Neural cell (in vitro differentiated cells): ENCODE measurements at regions not wholly inside any gene's neighbourhood (a gene's known extent, or its start where the extent isn't known, plus 50 kb on each side); places are given as distances from the start of the nearest gene placed in this dataset.

Experiments
- H2AFZ ChIP-seq: fragments of 200-600, 300-800 bp; sonication (generic), shearing (Covaris generic); 2 replicates; pipeline ENCODE4 v1.6.0; 2014; ENCODE audit warnings: low read depth, mild to moderate bottlenecking, antibody characterized with exemption, low read length, moderate library complexity
- H3F3A ChIP-seq: fragments of 200-600 bp; shearing (Covaris generic); 2 replicates; pipeline ENCODE4 v1.6.1; 2016; ENCODE audit warnings: mild to moderate bottlenecking, moderate library complexity, mixed read lengths, antibody characterized with exemption, low read length; ENCODE audit not compliant: insufficient read depth, poor library complexity, severe bottlenecking
- H3K27ac ChIP-seq: fragments of 200-600, 300-800 bp; sonication (generic), shearing (Covaris generic); 2 replicates; pipeline ENCODE4 v1.5.1; 2014; ENCODE audit warnings: mild to moderate bottlenecking, low read length, moderate library complexity
- H3K27me3 ChIP-seq: fragments of 300-800, 200-600 bp; sonication (generic), shearing (Covaris generic); 2 replicates; pipeline ENCODE4 v1.6.0; 2014; ENCODE audit warnings: mild to moderate bottlenecking, low read depth, low read length, moderate library complexity; ENCODE audit not compliant: insufficient read depth
- H3K36me3 ChIP-seq: fragments of 300-800, 200-600 bp; sonication (generic), shearing (Covaris generic); 2 replicates; pipeline ENCODE4 v1.5.1; 2014; ENCODE audit warnings: mild to moderate bottlenecking, antibody characterized with exemption, low read length, moderate library complexity; ENCODE audit not compliant: insufficient read depth
- H3K4me2 ChIP-seq: fragments of 300-800, 200-600 bp; sonication (generic), shearing (Covaris generic); 2 replicates; pipeline ENCODE4 v1.6.0; 2014; ENCODE audit warnings: mild to moderate bottlenecking, low read length
- H3K4me3 ChIP-seq: fragments of 300-800, 200-600 bp; sonication (generic), shearing (Covaris generic); 2 replicates; pipeline ENCODE4 v1.5.1; 2014; ENCODE audit warnings: mild to moderate bottlenecking, low read length, moderate library complexity
- H3K79me2 ChIP-seq: fragments of 200-600 bp; shearing (Covaris generic); replicated peaks from 2 replicates; pipeline ENCODE4 v1.6.0; 2014; ENCODE audit warnings: mild to moderate bottlenecking, low read length, moderate library complexity; ENCODE audit not compliant: insufficient read depth
- H3K9ac ChIP-seq: fragments of 300-800, 200-600 bp; sonication (generic), shearing (Covaris generic); 2 replicates; pipeline ENCODE4 v1.6.1; 2016; ENCODE audit warnings: mild to moderate bottlenecking, low read length, mixed read lengths
- H3K9me2 ChIP-seq: fragments of 200-600 bp; shearing (Covaris generic); 2 replicates; pipeline ENCODE4 v1.6.1; 2016; ENCODE audit warnings: mild to moderate bottlenecking, low read length, mixed read lengths; ENCODE audit not compliant: insufficient read depth
- H3K9me3 ChIP-seq: fragments of 200-600, 300-800 bp; sonication (generic), shearing (Covaris generic); 2 replicates; pipeline ENCODE4 v1.6.1; 2016; ENCODE audit warnings: mild to moderate bottlenecking, mixed run types, low read length, moderate library complexity, mixed read lengths
- H4K20me1 ChIP-seq: fragments of 200-600 bp; shearing (Covaris generic); 2 replicates; pipeline ENCODE4 v1.6.1; 2016; ENCODE audit warnings: mild to moderate bottlenecking, mixed run types; ENCODE audit not compliant: insufficient read depth
- CTCF ChIP-seq: fragments of 450-650 bp; IDR thresholded peaks from 2 replicates; pipeline ENCODE4 v1.5.1; 2014; ENCODE audit warnings: antibody characterized with exemption, mild to moderate bottlenecking, moderate library complexity; ENCODE audit not compliant: poor library complexity, severe bottlenecking
- EP300 ChIP-seq: fragments of 450-650 bp; conservative IDR thresholded peaks from 2 replicates; pipeline ENCODE4 v1.6.1; 2014; ENCODE audit warnings: antibody characterized with exemption, mild to moderate bottlenecking, moderate library complexity; ENCODE audit not compliant: poor library complexity, severe bottlenecking
- EZH2 ChIP-seq: fragments of 200-600, 300-800 bp; shearing (Covaris generic), sonication (generic); IDR thresholded peaks from 2 replicates; pipeline ENCODE4 v1.6.1; 2014; ENCODE audit warnings: antibody characterized with exemption, low read length, borderline replicate concordance, mild to moderate bottlenecking; ENCODE audit not compliant: insufficient read depth, poor library complexity, severe bottlenecking
- MXI1 ChIP-seq: fragments of 450-650 bp; conservative IDR thresholded peaks from 2 replicates; pipeline ENCODE4 v1.6.1; 2014; ENCODE audit warnings: antibody characterized with exemption, mild to moderate bottlenecking; ENCODE audit not compliant: poor library complexity, severe bottlenecking
- POLR2AphosphoS5 ChIP-seq: IDR thresholded peaks from 2 replicates; pipeline ENCODE4 v1.6.1; 2012
- RAD21 ChIP-seq: fragments of 450-650 bp; conservative IDR thresholded peaks from 2 replicates; pipeline ENCODE4 v1.6.1; 2014; ENCODE audit warnings: antibody characterized with exemption, mild to moderate bottlenecking, moderate library complexity
- REST ChIP-seq: IDR thresholded peaks from 2 replicates; pipeline ENCODE4 v1.6.1; 2012; ENCODE audit warnings: borderline replicate concordance
- SMC3 ChIP-seq: fragments of 450-650 bp; conservative IDR thresholded peaks from 2 replicates; pipeline ENCODE4 v1.6.1; 2014; ENCODE audit warnings: antibody characterized with exemption, mild to moderate bottlenecking, moderate library complexity; ENCODE audit not compliant: poor library complexity
- TAF1 ChIP-seq: IDR thresholded peaks from 2 replicates; pipeline ENCODE4 v1.6.1; 2012; ENCODE audit warnings: low read depth

GRCh38 chr15:94882071-94882712 lies 650.8 kb downstream of the MCTP2 start:
- Histone ChIP-seq H3F3A (no peaks in the 10 kb centered on the region), H3K9me2 (no peaks in the 10 kb centered on the region), H3K27me3 (no peaks in the 10 kb centered on the region), H3K79me2 (no peaks in the 10 kb centered on the region), H2AFZ (no peak overlapping the region), H3K27ac (no peak overlapping the region), H3K4me3 (no peak overlapping the region), H3K9me3 (no peaks in the 10 kb centered on the region), H3K9ac (no peak overlapping the region), H3K4me2 (no peak overlapping the region), H3K36me3 (no peaks in the 10 kb centered on the region), H4K20me1 (no peaks in the 10 kb centered on the region)
- TF ChIP-seq POLR2AphosphoS5 (no peak), EZH2 (no peak), SMC3 (no peak), EP300 (no peak), MXI1 (no peak), TAF1 (no peak)

GRCh38 chr15:94887391-94887790 lies 656.0 kb downstream of the MCTP2 start:
- Histone ChIP-seq H3K79me2 (no peaks in the 10 kb centered on the region), H3F3A (no peaks in the 10 kb centered on the region), H3K4me3 (no peak overlapping the region), H2AFZ (no peak overlapping the region), H3K9me3 (no peaks in the 10 kb centered on the region), H3K36me3 (no peaks in the 10 kb centered on the region), H3K27me3 (no peaks in the 10 kb centered on the region), H3K27ac (no peak overlapping the region), H4K20me1 (no peaks in the 10 kb centered on the region), H3K9ac (no peak overlapping the region), H3K9me2 (no peaks in the 10 kb centered on the region), H3K4me2 (no peak overlapping the region)
- TF ChIP-seq CTCF, result no peak
- TF ChIP-seq RAD21, result no peak
- TF ChIP-seq EP300, result no peak
- no peak for TF ChIP-seq MXI1
- TF ChIP-seq SMC3, result no peak
- TF ChIP-seq EZH2, result no peak
- TF ChIP-seq TAF1, result no peak
- no peak for TF ChIP-seq REST
- no peak for TF ChIP-seq POLR2AphosphoS5
